ENCODE measurements at regions not wholly inside any gene's neighbourhood (a gene's known extent, or its start where the extent isn't known, plus 50 kb on each side); places are given as distances from the start of the nearest gene placed in this dataset.

GRCh38 chr2:209145941-209146681 is 277.7 kb upstream of the MAP2 start:
- no peak for TF ChIP-seq POLR2A (IDR thresholded peaks at IDR 0.05)
- TF ChIP-seq CTCF (IDR thresholded peaks at IDR 0.05) = no peak
- H3K4me3 ChIP-seq = no peak overlapping the region
- no peaks in the 10 kb centered on the region for H3K27me3 ChIP-seq
- no peaks in the 10 kb centered on the region for H3K36me3 ChIP-seq
- no peak overlapping the region for H3K27ac ChIP-seq
- H3K9me3 ChIP-seq = no peaks in the 10 kb centered on the region
- H3K4me1 ChIP-seq = no peaks in the 10 kb centered on the region
- no peak for DNase-seq
- intact Hi-C loops (cut with DNase I; ENCODE audit: low total_unique reads) = no loop called here

GRCh38 chr2:209146682-209147320 is 277.0 kb upstream of the MAP2 start:
- Histone ChIP-seq H3K9me3 (no peaks in the 10 kb centered on the region), H3K27ac (no peak overlapping the region), H3K27me3 (no peaks in the 10 kb centered on the region), H3K36me3 (no peaks in the 10 kb centered on the region), H3K4me3 (no peak overlapping the region), H3K4me1 (no peaks in the 10 kb centered on the region)
- DNase-seq = no peak
- TF ChIP-seq CTCF (IDR thresholded peaks at IDR 0.05) = no peak
- no peak for TF ChIP-seq POLR2A (IDR thresholded peaks at IDR 0.05)
- intact Hi-C loops (cut with DNase I; ENCODE audit: low total_unique reads) = no loop called here

- Histone ChIP-seq H3K36me3 (no peaks in the 10 kb centered on the region), H3K4me3 (no peak overlapping the region), H3K27me3 (no peaks in the 10 kb centered on the region), H3K27ac (no peak overlapping the region), H3K4me1 (no peaks in the 10 kb centered on the region), H3K9me3 (no peaks in the 10 kb centered on the region)
- TF ChIP-seq POLR2A (IDR thresholded peaks at IDR 0.05) (no peak), CTCF (IDR thresholded peaks at IDR 0.05) (no peak)
- intact Hi-C loops (cut with DNase I; ENCODE audit: low total_unique reads) = no loop called here
- DNase-seq = no peak
These were observed 275.9 kb upstream of the MAP2 start for GRCh38 chr2:209147981-209148380.

GRCh38 chr2:209160800-209161588 is 262.9 kb upstream of the MAP2 start:
- no peak for DNase-seq
- H3K9me3 ChIP-seq = no peaks in the 10 kb centered on the region
- no peak for TF ChIP-seq POLR2A (IDR thresholded peaks at IDR 0.05)
- TF ChIP-seq CTCF (IDR thresholded peaks at IDR 0.05) = no peak
- H3K36me3 ChIP-seq = no peaks in the 10 kb centered on the region
- no peak overlapping the region for H3K27ac ChIP-seq
- intact Hi-C loops (cut with DNase I; ENCODE audit: low total_unique reads) = no loop called here
- H3K27me3 ChIP-seq = no peaks in the 10 kb centered on the region
- no peaks in the 10 kb centered on the region for H3K4me1 ChIP-seq
- H3K4me3 ChIP-seq = no peak overlapping the region

GRCh38 chr2:209162129-209162528 is 261.7 kb upstream of the MAP2 start:
- DNase-seq = no peak
- H3K27ac ChIP-seq = no peak overlapping the region
- no peak overlapping the region for H3K4me3 ChIP-seq
- intact Hi-C loops (cut with DNase I; ENCODE audit: low total_unique reads) = no loop called here
- no peaks in the 10 kb centered on the region for H3K4me1 ChIP-seq
- H3K36me3 ChIP-seq = no peaks in the 10 kb centered on the region
- H3K27me3 ChIP-seq = no peaks in the 10 kb centered on the region
- TF ChIP-seq CTCF (IDR thresholded peaks at IDR 0.05) (no peak), POLR2A (IDR thresholded peaks at IDR 0.05) (no peak)
- no peaks in the 10 kb centered on the region for H3K9me3 ChIP-seq

Measured in uterus (tissue), 3 donors.